LNCaP clone FGC (cell line): ENCODE measurements at regions not wholly inside any gene's neighbourhood (a gene's known extent, or its start where the extent isn't known, plus 50 kb on each side); places are given as distances from the start of the nearest gene placed in this dataset.
A peak's percentile ranks its signal among the peaks of the same experiment; 100 is the strongest.

Source experiments
- DNase-seq: peaks from one replicate; pipeline ENCODE4 v3.0.0-alpha.2; 2011; ENCODE audit warnings: low read depth
- H3K4me3 ChIP-seq: 2 replicates; pipeline ENCODE4 v1.5.1; 2011; ENCODE audit warnings: mild to moderate bottlenecking, low read depth, low read length, control low read depth
- TF ChIP-seq, protein P1 (sequence below): IDR thresholded peaks from 2 replicates; pipeline ENCODE4 v1.5.1; 2012; ENCODE audit warnings: mild to moderate bottlenecking; ENCODE audit not compliant: control insufficient read depth, insufficient read depth; ENCODE audit errors: extremely low read depth

DNA sequence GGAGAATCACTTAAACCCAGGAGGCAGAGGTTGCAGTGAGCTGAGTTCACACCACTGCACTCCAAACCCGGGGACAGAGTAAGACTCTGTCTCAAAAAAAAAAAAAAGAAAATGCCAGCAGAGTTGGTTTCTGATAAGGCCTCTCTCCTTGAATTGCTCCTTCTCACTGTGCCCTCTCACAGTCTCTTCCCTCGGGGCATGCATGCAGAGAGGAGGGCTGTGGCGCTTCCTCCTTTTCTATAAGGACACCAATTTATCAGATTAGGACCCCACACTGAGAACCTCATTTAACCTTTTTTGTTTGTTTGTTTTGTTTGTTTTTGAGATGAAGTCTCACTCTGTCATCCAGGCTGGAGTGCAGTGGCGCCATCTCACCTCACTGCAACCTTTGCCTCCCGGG lies 110.5 kb downstream of the ZFP36L2 start:
- TF ChIP-seq, protein P1, sequence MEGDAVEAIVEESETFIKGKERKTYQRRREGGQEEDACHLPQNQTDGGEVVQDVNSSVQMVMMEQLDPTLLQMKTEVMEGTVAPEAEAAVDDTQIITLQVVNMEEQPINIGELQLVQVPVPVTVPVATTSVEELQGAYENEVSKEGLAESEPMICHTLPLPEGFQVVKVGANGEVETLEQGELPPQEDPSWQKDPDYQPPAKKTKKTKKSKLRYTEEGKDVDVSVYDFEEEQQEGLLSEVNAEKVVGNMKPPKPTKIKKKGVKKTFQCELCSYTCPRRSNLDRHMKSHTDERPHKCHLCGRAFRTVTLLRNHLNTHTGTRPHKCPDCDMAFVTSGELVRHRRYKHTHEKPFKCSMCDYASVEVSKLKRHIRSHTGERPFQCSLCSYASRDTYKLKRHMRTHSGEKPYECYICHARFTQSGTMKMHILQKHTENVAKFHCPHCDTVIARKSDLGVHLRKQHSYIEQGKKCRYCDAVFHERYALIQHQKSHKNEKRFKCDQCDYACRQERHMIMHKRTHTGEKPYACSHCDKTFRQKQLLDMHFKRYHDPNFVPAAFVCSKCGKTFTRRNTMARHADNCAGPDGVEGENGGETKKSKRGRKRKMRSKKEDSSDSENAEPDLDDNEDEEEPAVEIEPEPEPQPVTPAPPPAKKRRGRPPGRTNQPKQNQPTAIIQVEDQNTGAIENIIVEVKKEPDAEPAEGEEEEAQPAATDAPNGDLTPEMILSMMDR = no peak

DNA sequence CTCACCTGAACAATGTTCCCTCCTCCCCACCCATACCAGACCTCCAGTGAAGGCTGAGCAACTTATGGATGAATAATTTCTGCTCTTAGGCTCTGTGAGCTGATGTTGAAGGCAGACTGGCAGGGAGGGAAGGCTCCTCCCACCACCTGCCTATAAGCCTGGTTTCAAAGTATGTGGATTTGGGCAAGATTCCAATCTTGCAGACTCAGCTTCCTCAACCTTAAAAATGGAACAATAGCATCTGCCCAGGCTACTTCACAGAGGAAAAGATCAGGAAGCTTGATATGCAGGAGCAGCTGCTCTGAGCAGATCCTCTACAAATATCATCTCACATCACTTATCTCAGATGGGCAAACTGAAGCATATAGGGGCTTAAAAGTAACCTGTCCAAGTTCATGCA lies 112.2 kb downstream of the ZFP36L2 start:
- H3K4me3 ChIP-seq = no peak overlapping the region
- TF ChIP-seq, protein P1 = no peak
- peak; percentile 33 for DNase-seq

More for the DNA sequence above, 110.5 kb downstream of the ZFP36L2 start:
- no peak overlapping the region for H3K4me3 ChIP-seq
- DNase-seq = no peak

DNA sequence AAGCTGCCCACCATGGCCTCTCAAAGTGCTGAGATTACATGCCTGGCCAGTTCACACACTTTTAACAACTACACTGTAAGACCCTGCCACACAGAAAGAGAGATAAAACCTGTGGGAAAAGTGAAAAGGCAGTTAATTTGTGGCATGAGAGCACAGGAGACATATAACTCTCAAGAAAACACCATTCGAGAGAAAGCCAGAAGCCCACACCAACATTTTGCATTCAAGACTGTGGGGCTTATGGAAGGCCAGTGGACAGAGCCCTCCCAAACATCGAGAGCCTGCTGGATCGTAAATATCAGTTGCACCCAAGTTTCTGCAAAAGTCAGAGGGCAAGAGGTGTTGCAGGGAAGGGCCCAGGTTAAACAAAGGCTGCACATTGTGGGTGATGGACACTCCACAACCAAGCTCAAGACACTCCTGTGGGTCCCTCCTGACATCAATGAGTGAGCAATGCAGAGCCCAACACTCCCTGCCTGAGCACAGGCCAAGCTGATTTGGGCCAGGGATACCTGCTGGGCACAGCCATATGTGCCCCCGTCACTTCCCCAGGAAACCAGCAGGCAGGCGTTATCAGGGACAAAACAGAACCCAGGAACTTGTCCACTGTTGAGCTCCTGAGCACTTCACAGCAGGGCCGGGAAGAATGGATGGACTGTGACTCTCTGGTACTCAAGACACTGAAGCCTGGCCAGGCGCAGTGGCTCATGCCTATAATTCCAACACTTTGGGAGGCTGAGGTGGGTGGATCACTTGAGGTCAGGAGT lies 114.4 kb downstream of the ZFP36L2 start:
- TF ChIP-seq, protein P1 = no peak
- no peak for DNase-seq
- H3K4me3 ChIP-seq = no peak overlapping the region

DNA sequence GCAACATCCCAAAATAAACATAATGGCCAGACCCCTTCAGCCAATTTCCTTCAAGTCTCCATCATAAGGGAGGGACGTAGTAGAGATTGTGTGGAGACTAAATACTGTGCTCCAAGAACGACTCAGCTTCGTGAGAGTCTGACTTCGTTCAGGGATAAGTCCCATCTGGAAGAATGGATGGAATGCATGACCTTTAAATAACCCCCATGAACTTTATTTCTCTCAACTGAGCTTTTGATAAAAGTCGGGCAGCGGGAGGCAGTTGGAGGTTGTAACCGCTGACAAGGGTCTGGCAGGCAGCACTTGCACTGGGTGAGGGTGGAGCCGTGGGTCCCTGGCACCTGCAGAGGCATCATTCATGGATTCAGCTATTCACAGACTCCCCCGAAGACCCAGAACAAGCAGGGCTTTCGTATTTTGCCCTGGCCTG lies 115.9 kb downstream of the ZFP36L2 start:
- no peak overlapping the region for H3K4me3 ChIP-seq
- no peak for DNase-seq
- TF ChIP-seq, protein P1 = no peak

DNA sequence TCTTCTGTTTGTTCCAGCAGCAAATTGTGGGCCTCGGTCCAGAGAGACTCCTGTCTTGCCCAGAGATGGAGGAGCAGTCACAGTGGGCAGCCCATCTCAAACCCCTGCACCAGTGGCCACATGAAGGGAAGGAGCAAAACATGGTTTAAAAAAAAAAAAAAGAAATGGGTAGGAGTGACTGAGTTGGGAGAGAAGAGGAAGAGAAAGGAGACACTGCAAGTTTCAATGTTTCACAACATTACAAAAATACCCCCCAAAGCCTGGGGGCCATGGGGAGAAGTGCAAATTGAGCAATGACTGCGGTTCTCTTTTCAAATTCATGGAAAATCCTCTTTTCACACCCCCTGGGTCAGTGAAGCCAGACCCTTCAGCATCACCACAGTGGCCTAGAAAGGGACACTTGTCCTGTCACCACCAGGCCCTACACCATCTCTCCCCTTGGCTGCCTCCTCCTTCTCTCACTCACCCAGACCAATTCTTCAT lies 117.1 kb downstream of the ZFP36L2 start:
- no peak for DNase-seq
- no peak overlapping the region for H3K4me3 ChIP-seq
- TF ChIP-seq, protein P1 = no peak

DNA sequence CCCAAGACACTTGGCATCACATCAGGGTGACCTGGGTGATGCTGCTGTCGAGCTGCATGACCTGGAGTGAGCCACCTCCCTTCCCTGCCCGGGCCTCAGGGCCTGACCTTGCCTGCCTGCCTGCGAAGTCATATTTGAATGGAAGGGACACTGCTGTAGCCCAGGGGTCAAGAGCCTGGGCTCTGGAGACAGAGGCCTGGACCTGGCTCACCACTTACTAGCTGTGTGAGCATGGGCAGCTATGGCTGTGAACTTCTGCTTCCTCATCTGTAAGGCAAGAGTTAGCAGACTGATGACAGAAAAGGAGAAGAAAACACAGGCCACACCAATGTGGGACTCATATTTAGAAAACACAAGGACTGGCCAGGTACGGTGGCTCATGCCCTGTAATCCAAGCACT lies 118.7 kb downstream of the ZFP36L2 start:
- H3K4me3 ChIP-seq = no peak overlapping the region
- no peak for DNase-seq
- TF ChIP-seq, protein P1 = no peak
